Hepatocyte (in vitro differentiated cells): ENCODE measurements at regions not wholly inside any gene's neighbourhood (a gene's known extent, or its start where the extent isn't known, plus 50 kb on each side); places are given as distances from the start of the nearest gene placed in this dataset.

ENCODE experiments used
- EZH2 ChIP-seq: fragments of 200-600 bp; sonication (generic); IDR thresholded peaks from 2 replicates; pipeline ENCODE4 v1.6.1; 2016; ENCODE audit warnings: antibody characterized with exemption, mild to moderate bottlenecking, borderline replicate concordance
- TF ChIP-seq, protein P1 (sequence below): fragments of 200-600 bp; sonication (generic); IDR thresholded peaks from 2 replicates; pipeline ENCODE4 v1.5.1; 2016; ENCODE audit warnings: antibody characterized with exemption, mild to moderate bottlenecking; ENCODE audit not compliant: poor library complexity

DNA sequence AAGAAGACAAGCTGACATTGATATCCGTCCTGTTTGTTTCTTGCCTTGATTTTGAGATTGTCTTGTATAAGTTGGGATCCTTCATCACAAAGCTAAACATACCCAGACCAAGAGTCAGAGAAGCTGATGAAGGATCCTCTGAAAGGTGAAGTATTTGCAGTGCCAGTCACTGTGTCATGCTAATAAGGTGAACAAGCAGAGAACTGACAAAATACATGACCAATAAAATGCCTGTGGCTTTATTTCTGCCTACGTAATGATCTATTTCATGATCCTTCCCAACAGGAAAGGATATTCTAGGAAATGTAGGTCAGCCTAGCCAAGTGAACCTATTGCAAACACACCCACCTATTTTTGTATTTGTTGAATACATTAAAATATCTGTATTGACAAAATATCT, 351.3 kb upstream of the CDH9 start:
- TF ChIP-seq, protein P1, sequence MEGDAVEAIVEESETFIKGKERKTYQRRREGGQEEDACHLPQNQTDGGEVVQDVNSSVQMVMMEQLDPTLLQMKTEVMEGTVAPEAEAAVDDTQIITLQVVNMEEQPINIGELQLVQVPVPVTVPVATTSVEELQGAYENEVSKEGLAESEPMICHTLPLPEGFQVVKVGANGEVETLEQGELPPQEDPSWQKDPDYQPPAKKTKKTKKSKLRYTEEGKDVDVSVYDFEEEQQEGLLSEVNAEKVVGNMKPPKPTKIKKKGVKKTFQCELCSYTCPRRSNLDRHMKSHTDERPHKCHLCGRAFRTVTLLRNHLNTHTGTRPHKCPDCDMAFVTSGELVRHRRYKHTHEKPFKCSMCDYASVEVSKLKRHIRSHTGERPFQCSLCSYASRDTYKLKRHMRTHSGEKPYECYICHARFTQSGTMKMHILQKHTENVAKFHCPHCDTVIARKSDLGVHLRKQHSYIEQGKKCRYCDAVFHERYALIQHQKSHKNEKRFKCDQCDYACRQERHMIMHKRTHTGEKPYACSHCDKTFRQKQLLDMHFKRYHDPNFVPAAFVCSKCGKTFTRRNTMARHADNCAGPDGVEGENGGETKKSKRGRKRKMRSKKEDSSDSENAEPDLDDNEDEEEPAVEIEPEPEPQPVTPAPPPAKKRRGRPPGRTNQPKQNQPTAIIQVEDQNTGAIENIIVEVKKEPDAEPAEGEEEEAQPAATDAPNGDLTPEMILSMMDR, result no peak
- no peak for TF ChIP-seq EZH2
